ENCODE measurements at regions not wholly inside any gene's neighbourhood (a gene's known extent, or its start where the extent isn't known, plus 50 kb on each side); places are given as distances from the start of the nearest gene placed in this dataset.

DNA sequence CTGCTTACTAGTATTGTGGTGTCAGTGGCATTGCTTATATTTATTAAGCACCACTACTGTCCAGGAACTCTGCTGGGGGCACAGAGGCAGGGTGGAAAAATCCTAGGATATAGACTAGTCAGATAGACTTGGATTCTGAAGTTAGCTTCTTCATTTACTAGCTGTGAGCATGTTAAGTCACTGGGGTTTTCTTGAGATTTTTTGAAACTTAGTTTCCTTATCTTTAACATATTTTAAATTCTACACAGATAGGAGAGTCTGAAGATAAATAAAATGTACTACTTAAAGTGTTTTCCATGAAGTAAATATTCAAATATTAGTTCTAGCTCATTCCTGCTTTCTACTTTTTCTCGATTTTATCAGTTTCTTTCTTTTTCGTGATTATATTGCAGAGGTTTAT, 196.9 kb upstream of the GRID2 start:
- Mint-ChIP-seq H3K4me1 (no peaks in the 10 kb centered on the region), H3K36me3 (ENCODE audit: low read depth) (no peaks in the 10 kb centered on the region), H3K9me3 (peaks cover 4% of the 10 kb centered on the region), H3K27me3 (no peaks in the 10 kb centered on the region), H3K4me3 (no peak overlapping the region), H3K27ac (no peak overlapping the region)
- TF ChIP-seq, protein P1, sequence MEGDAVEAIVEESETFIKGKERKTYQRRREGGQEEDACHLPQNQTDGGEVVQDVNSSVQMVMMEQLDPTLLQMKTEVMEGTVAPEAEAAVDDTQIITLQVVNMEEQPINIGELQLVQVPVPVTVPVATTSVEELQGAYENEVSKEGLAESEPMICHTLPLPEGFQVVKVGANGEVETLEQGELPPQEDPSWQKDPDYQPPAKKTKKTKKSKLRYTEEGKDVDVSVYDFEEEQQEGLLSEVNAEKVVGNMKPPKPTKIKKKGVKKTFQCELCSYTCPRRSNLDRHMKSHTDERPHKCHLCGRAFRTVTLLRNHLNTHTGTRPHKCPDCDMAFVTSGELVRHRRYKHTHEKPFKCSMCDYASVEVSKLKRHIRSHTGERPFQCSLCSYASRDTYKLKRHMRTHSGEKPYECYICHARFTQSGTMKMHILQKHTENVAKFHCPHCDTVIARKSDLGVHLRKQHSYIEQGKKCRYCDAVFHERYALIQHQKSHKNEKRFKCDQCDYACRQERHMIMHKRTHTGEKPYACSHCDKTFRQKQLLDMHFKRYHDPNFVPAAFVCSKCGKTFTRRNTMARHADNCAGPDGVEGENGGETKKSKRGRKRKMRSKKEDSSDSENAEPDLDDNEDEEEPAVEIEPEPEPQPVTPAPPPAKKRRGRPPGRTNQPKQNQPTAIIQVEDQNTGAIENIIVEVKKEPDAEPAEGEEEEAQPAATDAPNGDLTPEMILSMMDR (IDR thresholded peaks at IDR 0.05): no peak
- no peak for ATAC-seq (ENCODE audit: low read depth)
- intact Hi-C loops (cut with micrococcal nuclease): no loop called here
- no peak for DNase-seq
- ChIA-PET CTCF (no interaction called here), POLR2A (no interaction called here)

DNA sequence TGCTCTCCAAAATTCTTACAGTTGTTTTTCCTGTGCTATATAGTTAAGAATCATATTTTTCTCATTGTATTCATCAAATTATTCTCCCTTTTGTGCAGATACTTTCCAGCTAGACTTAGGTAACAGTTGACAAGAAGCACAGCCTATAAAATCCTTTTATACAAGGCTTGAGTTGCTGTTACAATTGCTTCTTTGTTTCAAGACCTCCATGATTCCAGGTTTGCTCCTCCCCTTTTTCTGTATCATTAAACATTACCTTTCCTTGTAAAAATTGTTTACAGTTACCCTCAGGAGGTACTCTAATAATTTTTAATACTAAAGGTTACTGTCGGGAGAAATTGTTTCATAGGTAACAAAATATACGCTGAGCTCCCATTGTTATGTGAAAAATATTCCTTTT, 192.3 kb upstream of the GRID2 start:
- ChIA-PET CTCF (no interaction called here), POLR2A (no interaction called here)
- DNase-seq: no peak
- TF ChIP-seq, protein P1 (IDR thresholded peaks at IDR 0.05): no peak
- no peaks in the 10 kb centered on the region for H3K4me1 Mint-ChIP-seq
- H3K9me3 Mint-ChIP-seq: no peaks in the 10 kb centered on the region
- intact Hi-C loops (cut with micrococcal nuclease): no loop called here
- no peak for ATAC-seq (ENCODE audit: low read depth)
- H3K27me3 Mint-ChIP-seq: no peaks in the 10 kb centered on the region
- H3K27ac Mint-ChIP-seq: no peak overlapping the region
- no peak overlapping the region for H3K4me3 Mint-ChIP-seq
- no peaks in the 10 kb centered on the region for H3K36me3 Mint-ChIP-seq (ENCODE audit: low read depth)

DNA sequence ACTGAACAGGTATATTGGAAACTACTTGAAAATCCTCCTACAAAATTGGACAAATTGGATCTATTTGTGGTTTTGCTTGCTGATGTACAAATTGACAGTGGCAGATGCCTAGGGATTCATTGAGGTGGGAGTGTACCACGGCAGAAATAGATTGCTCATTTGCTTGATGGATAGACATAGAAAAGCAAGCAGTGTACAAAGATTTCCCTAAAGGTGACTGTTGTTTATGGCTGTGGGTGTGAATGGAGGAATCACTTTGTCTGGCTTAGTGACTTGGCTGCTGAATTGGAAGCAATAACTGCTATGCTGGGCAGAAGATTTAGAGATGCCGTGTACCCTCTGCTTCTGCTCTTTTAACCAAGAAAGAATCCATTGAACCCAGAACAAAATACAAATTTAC, 191.0 kb upstream of the GRID2 start:
- peaks cover 6% of the 10 kb centered on the region for H3K9me3 Mint-ChIP-seq
- POLR2A ChIA-PET: no interaction called here
- CTCF ChIA-PET: no interaction called here
- no peaks in the 10 kb centered on the region for H3K27me3 Mint-ChIP-seq
- H3K4me3 Mint-ChIP-seq: no peak overlapping the region
- no peaks in the 10 kb centered on the region for H3K4me1 Mint-ChIP-seq
- TF ChIP-seq, protein P1 (IDR thresholded peaks at IDR 0.05): no peak
- H3K27ac Mint-ChIP-seq: no peak overlapping the region
- DNase-seq (no peak), ATAC-seq (ENCODE audit: low read depth) (no peak)
- intact Hi-C loops (cut with micrococcal nuclease): no loop called here
- no peaks in the 10 kb centered on the region for H3K36me3 Mint-ChIP-seq (ENCODE audit: low read depth)

DNA sequence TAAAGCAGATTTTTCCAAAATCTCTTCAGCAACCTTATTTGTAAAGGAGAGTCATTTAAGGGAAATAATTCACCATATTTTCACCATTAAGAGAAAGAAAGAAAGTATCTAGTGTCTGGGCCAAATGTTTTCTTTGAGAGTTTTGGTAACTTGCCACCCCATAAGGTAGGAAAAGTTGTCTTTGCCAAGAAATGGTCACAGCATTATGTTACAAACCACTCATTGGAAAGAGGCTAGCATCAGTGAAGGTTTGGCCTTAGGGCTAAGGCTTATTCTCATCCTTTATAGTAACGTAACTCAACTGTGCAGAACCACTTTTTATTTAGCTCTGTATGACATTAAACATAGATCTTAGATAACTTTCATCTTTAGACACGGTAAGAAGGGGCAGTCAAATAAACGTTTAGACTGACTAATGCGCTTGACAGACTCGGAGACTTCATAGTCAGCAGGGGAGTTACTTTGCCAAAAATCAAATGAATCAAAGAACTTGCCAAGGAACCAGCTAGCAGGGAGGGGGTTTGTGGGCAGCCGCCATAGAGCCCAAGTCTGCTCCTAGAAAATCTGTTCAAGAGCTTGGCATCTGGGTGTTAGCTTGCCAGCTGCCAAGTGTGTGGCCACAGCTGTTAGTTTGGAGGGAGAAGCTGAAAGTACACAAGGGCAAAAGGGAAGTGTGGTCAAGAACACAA, 182.8 kb upstream of the GRID2 start:
- ChIA-PET CTCF (no interaction called here), POLR2A (no interaction called here)
- Mint-ChIP-seq H3K9me3 (peaks cover 6% of the 10 kb centered on the region), H3K27ac (no peak overlapping the region), H3K36me3 (ENCODE audit: low read depth) (no peaks in the 10 kb centered on the region), H3K4me1 (no peaks in the 10 kb centered on the region), H3K4me3 (no peak overlapping the region), H3K27me3 (no peaks in the 10 kb centered on the region)
- intact Hi-C loops (cut with micrococcal nuclease): no loop called here
- no peak for DNase-seq
- ATAC-seq (ENCODE audit: low read depth): no peak
- TF ChIP-seq, protein P1 (IDR thresholded peaks at IDR 0.05): no peak

DNA sequence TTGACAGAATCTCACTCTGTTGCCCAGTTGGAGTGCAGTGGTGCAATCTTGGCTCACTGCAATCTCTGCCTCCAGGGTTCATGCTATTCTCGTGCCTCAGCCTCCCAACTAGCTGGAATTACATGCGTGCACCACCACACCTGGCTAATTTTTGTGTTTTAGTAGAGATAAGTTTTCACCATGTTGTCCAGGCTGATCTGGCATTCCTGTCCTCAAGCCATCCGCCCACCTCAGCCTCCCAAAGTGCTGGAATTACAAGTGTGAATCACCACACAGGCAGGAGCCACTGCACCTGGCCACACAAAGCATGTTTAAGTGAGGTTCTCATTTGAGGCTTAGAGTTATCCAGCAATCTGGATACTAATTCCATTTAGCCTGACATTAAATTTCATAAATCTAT, 180.9 kb upstream of the GRID2 start:
- CTCF ChIA-PET: no interaction called here
- Mint-ChIP-seq H3K36me3 (ENCODE audit: low read depth) (no peaks in the 10 kb centered on the region), H3K4me3 (no peak overlapping the region), H3K9me3 (peaks cover 2% of the 10 kb centered on the region), H3K27ac (no peak overlapping the region), H3K27me3 (no peaks in the 10 kb centered on the region), H3K4me1 (no peaks in the 10 kb centered on the region)
- no peak for DNase-seq
- intact Hi-C loops (cut with micrococcal nuclease): no loop called here
- ATAC-seq (ENCODE audit: low read depth): no peak
- TF ChIP-seq, protein P1 (IDR thresholded peaks at IDR 0.05): no peak
- POLR2A ChIA-PET: no interaction called here
